PFSK-1 (cell line): ENCODE measurements at regions not wholly inside any gene's neighbourhood (a gene's known extent, or its start where the extent isn't known, plus 50 kb on each side); places are given as distances from the start of the nearest gene placed in this dataset.

Source experiments
- FOXP2 ChIP-seq: optimal IDR thresholded peaks from 2 replicates; pipeline ENCODE3; 2011; ENCODE audit warnings: borderline replicate concordance, control low read depth, inconsistent platforms; ENCODE audit not compliant: insufficient read depth; ENCODE audit errors: extremely low read length, extremely low read depth
- POLR2AphosphoS5 ChIP-seq: IDR thresholded peaks from 2 replicates; pipeline ENCODE4 v1.6.1; 2012; ENCODE audit warnings: low read depth, mild to moderate bottlenecking, control low read depth, low read length, moderate library complexity
- SIN3A ChIP-seq: IDR thresholded peaks from 2 replicates; pipeline ENCODE4 v1.6.1; 2012; ENCODE audit warnings: mild to moderate bottlenecking, low read length, moderate library complexity, borderline replicate concordance; ENCODE audit not compliant: insufficient read depth
- TAF1 ChIP-seq: IDR thresholded peaks from 2 replicates; pipeline ENCODE4 v1.6.1; 2012; ENCODE audit warnings: low read length, control low read depth, borderline replicate concordance; ENCODE audit not compliant: insufficient read depth
- TF ChIP-seq, protein P1 (sequence below), 2 experiments: IDR thresholded peaks; 2 replicates each; pipeline versions ENCODE4 v1.6.1 to v1.8.0; 2011 to 2012; ENCODE audit warnings: low read depth in 2 of 2, low read length in 2 of 2, control low read depth in 1 of 2, inconsistent platforms in 1 of 2, mild to moderate bottlenecking in 1 of 2, moderate library complexity in 1 of 2; ENCODE audit not compliant: insufficient read depth in 1 of 2

DNA sequence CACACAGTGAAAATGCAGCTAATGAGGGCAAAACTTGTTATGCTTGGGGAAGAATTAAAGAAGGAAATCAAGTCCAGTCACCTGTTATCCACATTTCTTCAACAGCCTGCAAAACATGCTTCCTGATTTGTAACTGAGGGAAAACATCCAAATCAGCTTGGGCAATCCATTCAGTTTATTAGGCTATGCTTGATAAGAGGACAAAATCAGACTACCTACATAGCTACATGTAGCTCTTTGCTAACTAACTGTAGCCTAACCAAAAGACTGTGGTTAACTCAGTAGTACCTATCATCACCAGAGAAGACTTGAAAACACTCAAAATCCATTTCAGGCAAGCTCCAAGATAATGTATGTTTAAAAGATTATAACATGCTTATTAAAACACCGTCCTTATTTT is 436.4 kb downstream of the SHQ1 start:
- TF ChIP-seq FOXP2 (no peak), TAF1 (no peak), POLR2AphosphoS5 (no peak), SIN3A (no peak)
- TF ChIP-seq, protein P1, sequence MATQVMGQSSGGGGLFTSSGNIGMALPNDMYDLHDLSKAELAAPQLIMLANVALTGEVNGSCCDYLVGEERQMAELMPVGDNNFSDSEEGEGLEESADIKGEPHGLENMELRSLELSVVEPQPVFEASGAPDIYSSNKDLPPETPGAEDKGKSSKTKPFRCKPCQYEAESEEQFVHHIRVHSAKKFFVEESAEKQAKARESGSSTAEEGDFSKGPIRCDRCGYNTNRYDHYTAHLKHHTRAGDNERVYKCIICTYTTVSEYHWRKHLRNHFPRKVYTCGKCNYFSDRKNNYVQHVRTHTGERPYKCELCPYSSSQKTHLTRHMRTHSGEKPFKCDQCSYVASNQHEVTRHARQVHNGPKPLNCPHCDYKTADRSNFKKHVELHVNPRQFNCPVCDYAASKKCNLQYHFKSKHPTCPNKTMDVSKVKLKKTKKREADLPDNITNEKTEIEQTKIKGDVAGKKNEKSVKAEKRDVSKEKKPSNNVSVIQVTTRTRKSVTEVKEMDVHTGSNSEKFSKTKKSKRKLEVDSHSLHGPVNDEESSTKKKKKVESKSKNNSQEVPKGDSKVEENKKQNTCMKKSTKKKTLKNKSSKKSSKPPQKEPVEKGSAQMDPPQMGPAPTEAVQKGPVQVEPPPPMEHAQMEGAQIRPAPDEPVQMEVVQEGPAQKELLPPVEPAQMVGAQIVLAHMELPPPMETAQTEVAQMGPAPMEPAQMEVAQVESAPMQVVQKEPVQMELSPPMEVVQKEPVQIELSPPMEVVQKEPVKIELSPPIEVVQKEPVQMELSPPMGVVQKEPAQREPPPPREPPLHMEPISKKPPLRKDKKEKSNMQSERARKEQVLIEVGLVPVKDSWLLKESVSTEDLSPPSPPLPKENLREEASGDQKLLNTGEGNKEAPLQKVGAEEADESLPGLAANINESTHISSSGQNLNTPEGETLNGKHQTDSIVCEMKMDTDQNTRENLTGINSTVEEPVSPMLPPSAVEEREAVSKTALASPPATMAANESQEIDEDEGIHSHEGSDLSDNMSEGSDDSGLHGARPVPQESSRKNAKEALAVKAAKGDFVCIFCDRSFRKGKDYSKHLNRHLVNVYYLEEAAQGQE (IDR thresholded peaks at IDR 0.05; ENCODE audit: insufficient read depth in 1 of 2, low read depth in 2 of 2, low read length in 2 of 2), result no peak

DNA sequence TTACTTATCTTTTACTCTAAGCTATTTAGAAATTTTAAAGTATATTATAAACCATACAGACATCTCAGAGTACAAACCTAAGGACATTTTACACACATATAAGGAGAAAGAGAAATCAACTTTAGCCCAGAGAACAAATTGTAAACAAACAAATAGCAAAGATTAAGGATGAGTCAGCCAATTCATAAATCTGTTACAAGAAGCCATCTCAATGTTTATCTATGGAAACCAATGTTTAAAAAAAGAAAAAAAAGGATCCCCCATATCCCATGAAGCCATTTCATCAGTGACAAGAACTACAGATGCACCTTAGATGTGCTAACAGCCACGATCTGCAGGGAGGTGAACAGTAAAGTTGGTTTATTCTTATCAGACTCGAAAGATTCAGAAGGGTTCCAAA is 437.1 kb downstream of the SHQ1 start:
- TF ChIP-seq, protein P1 (IDR thresholded peaks at IDR 0.05; ENCODE audit: insufficient read depth in 1 of 2, low read depth in 2 of 2, low read length in 2 of 2), result no peak
- TF ChIP-seq FOXP2 (no peak), TAF1 (no peak), POLR2AphosphoS5 (no peak), SIN3A (no peak)

DNA sequence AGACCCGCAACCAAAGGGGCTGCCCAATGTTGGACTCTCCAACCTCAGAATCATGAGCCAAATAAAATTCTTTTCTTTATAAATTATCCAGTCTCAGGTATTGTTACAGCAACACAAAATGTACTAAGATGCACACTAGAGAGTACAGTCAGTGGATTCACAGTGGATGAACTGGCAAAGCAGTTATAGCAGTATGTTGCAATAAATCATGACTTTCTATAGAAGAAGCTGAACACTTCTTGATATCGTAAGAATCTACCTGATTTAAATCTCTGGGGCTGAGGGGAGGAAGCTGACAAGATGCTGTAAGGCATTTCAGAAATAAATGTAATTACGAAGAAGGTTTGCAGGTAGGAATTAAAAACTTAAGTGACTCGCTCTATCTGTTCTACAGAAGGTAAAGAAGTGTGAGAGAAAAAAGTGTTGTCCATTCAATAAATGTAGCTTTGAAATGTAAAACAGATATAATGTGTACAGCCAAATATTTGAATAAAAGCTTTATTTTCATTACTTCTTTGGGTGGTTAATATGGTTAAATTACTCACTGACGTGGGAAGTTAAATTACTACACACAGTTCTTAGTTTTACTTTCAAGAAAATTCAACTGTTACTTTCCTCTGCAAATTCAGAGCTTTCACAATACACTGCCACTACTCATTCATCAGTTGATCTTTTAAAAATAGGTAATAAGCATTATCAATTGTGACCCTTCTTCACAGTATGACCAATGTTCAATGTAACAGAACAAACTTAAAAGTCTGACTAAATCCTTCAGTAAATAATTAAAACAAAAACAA is 439.1 kb downstream of the SHQ1 start:
- TF ChIP-seq SIN3A (no peak), TAF1 (no peak), FOXP2 (no peak), POLR2AphosphoS5 (no peak)
- TF ChIP-seq, protein P1 (IDR thresholded peaks at IDR 0.05; ENCODE audit: insufficient read depth in 1 of 2, low read depth in 2 of 2, low read length in 2 of 2), result no peak

DNA sequence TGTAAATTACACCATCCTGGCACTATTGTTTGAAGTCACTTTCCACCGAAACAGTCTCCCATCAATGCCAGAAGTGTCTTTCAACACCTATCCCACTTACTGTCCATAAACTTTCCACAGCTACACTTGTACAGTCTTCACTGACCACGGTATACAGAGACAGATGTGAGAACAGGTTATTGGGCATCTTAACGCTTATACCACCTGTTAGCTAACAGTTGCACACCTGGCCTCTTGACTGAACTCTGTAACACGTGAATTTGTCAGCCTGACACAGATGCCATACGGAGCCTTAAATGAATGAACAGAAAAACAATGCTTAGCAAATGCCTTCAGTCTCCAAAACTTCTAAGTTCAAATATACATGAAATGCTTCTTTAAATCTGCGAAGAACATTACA is 440.5 kb downstream of the SHQ1 start:
- TF ChIP-seq, protein P1 (IDR thresholded peaks at IDR 0.05; ENCODE audit: insufficient read depth in 1 of 2, low read depth in 2 of 2, low read length in 2 of 2), result no peak
- TF ChIP-seq TAF1 (no peak), SIN3A (no peak), POLR2AphosphoS5 (no peak), FOXP2 (no peak)
